Brain pericyte (primary cell): ENCODE measurements at regions not wholly inside any gene's neighbourhood (a gene's known extent, or its start where the extent isn't known, plus 50 kb on each side); places are given as distances from the start of the nearest gene placed in this dataset.
"Not testable (repeated sequence)": the region's sequence is repeated elsewhere in the genome, so short reads cannot be mapped to it uniquely, and the experiment has no call there.

Experiments used
- DNase-seq: peaks from one replicate; pipeline ENCODE4 v3.0.0-alpha.2; 2012; ENCODE audit warnings: low read depth, low spot score

DNA sequence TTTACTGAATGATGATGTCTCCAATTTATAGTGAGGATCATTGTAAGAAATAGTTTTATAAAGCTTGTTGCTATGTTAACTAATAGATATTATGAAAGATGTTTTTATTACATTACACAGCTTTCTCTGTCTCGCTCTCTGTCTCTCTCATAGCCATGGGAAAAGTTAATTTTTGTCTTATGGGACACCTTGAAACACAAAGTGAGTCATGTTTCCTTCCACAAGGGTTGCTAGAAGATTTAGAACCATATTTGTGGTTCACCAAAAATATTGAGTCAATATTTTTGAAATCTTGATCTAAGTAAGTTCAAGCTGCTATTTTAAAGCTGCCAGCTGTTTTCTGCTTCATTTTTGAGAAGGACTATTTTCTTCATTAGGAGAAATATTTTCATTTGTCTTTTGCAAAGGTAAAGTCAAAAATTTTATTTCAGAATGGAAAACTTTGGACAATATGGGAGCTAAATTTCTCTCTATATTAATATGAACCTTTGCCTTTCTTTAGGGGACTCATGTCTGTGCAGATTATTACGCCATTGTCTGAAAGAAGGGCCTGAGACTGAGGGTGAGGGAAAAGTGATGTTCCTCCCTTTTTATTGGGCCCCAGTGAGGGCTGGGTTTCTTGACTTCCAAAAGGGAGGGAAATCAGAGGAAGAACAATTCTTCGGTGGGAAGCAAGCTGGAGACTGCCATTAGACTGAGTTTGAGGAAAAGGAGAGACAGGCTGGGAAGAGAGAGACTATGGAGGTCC, 87.9 kb upstream of the SLC24A2 start:
- no peak for DNase-seq

DNA sequence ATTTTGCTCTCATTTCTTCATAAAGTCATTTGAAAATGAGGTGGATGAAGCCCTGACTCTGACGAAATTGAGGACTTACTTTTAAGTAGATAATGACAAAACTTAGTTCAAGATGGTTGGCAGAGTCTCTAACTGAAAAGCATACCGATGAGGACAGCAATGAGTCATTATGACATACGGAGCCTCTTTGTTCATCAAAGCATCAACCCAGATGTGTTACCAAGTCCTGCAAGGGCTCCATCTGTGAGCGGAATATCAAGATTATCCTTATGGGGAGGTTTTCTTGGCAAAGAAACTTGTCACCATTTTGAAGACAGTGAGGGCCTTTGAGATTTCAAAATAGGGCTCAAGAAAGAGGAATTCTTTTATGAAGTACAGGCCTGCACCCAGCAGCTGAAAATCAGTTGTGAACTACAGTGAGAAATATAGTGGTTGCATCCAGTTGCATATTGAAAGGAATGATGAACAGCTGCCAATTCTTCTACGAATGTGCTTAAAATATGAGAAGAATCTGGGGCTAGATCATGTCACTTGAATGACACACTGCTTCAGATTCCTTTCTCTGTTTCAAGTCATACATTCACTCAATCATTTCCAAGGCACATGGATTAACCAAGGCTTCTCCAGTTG, 86.6 kb upstream of the SLC24A2 start:
- DNase-seq: no peak

- DNase-seq: not testable (repeated sequence)
Observed at GRCh38 chr9:19873188-19873587, 84.4 kb upstream of the SLC24A2 start.

- no peak for DNase-seq
Observed at GRCh38 chr9:19870988-19871387, 82.2 kb upstream of the SLC24A2 start.

DNA sequence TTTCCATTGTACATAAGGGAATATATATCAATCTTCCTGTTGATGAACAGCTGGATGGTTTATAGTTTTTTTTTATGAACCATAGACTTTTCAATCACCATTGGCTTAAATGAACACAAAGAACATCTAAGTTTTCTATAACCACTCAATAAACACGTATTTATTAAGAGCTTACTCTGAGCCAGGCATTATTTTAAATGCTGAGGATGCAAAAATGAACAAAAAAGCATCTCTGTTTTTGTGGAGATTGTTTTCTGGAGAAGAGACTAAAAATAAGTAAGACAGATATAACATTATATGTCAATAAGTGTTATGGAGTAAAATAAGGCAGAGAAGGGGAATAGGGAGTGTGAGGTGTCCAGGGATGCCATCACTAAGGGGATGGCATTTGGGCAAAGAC, 52.1 kb upstream of the SLC24A2 start:
- no peak for DNase-seq
